ENCODE measurements at regions not wholly inside any gene's neighbourhood (a gene's known extent, or its start where the extent isn't known, plus 50 kb on each side); places are given as distances from the start of the nearest gene placed in this dataset.

DNA sequence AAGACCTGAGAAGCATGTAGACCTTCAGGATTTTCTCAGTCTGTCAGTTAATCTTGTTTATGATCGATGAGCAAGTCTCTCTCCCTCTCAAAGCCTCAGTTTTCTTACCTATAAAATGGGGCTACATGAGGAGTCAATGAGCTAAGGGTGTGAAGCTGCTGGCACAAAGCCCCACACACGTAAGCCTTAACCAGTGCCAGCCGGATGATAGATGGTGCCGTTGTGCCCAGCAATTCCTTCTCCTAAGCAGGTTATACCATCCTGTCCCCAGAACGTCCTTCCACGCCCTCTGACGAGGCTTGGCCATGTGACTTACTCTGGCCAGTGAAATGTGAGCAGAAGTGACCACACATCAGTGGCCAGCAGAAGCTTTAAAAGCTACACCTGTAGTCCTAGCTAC, 179.0 kb downstream of the C9orf50 start:
- no peak overlapping the region for H2BK120ac ChIP-seq (ENCODE audit: low read depth, low read length)

More for the DNA sequence above, 179.0 kb downstream of the C9orf50 start:
- no peak overlapping the region for H3K18ac ChIP-seq (ENCODE audit: low read depth, low read length)
- H4K20me1 ChIP-seq (ENCODE audit: insufficient read depth, low read length), result no peaks in the 10 kb centered on the region
- BruUV-seq (replicated peaks), result no TSS peak
- H3K36me3 ChIP-seq (ENCODE audit: control insufficient read depth, insufficient read depth, low read length), result no peaks in the 10 kb centered on the region
- CTCF ChIA-PET, result no interaction called here
- DNase-seq (no peak), ATAC-seq (ENCODE audit: low read depth) (no peak)
- no peaks in the 10 kb centered on the region for H3K79me1 ChIP-seq (ENCODE audit: low read depth in 1 of 2, low read length in 2 of 2)
- no peak overlapping the region for H4K8ac ChIP-seq (ENCODE audit: low read depth in 2 of 2, low read length in 2 of 2)
- peaks cover 7% of the 10 kb centered on the region; the same call in 1 of the 2 replicates for H3K4me1 ChIP-seq (ENCODE audit: control insufficient read depth, insufficient read depth, low read length)
- H3K14ac ChIP-seq (replicated peaks; ENCODE audit: low read depth, low read length), result no peak overlapping the region
- H2AK5ac ChIP-seq (ENCODE audit: low read depth, low read length), result 0 out of 2 replicates have a peak overlapping the region, but pooled peaks have one; percentile 4
- H3K4me3 ChIP-seq (ENCODE audit: insufficient read depth, low read depth, low read length), result no peak overlapping the region
- no peak overlapping the region for H2AK9ac ChIP-seq (replicated peaks; ENCODE audit: low read depth, low read length, poor library complexity)
- H3K56ac ChIP-seq (ENCODE audit: extremely low read depth, insufficient read depth, low read length), result no peak overlapping the region
- TF ChIP-seq MAZ (IDR thresholded peaks at IDR 0.05; ENCODE audit: borderline replicate concordance, low read depth, low read length) (no peak), MXI1 (IDR thresholded peaks at IDR 0.05; ENCODE audit: borderline replicate concordance, low read depth, low read length) (no peak), FOS (IDR thresholded peaks at IDR 0.05; ENCODE audit: low read depth, low read length) (no peak), CTCF (conservative IDR thresholded peaks at IDR 0.05; ENCODE audit: low read depth, low read length) (no peak), NFE2L2 (IDR thresholded peaks at IDR 0.05; ENCODE audit: low read depth, low read length) (no peak), CEBPB (IDR thresholded peaks at IDR 0.05; ENCODE audit: low read depth, low read length) (no peak), RFX5 (IDR thresholded peaks at IDR 0.05; ENCODE audit: low read depth, low read length) (no peak), POLR2A (IDR thresholded peaks at IDR 0.05; ENCODE audit: low read depth, low read length) (no peak), BHLHE40 (IDR thresholded peaks at IDR 0.05; ENCODE audit: low read depth, low read length) (no peak), CHD1 (IDR thresholded peaks at IDR 0.05; ENCODE audit: low read depth, low read length) (no peak), MAFK (IDR thresholded peaks at IDR 0.05; ENCODE audit: low read depth, low read length) (no peak), RAD21 (IDR thresholded peaks at IDR 0.05; ENCODE audit: low read length) (no peak), RCOR1 (IDR thresholded peaks at IDR 0.05; ENCODE audit: insufficient replicate concordance, low read length) (no peak), SMC3 (IDR thresholded peaks at IDR 0.05; ENCODE audit: low read depth, low read length) (no peak)
- TF ChIP-seq, protein P1, sequence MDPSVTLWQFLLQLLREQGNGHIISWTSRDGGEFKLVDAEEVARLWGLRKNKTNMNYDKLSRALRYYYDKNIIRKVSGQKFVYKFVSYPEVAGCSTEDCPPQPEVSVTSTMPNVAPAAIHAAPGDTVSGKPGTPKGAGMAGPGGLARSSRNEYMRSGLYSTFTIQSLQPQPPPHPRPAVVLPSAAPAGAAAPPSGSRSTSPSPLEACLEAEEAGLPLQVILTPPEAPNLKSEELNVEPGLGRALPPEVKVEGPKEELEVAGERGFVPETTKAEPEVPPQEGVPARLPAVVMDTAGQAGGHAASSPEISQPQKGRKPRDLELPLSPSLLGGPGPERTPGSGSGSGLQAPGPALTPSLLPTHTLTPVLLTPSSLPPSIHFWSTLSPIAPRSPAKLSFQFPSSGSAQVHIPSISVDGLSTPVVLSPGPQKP (IDR thresholded peaks at IDR 0.05; ENCODE audit: borderline replicate concordance, low read depth, low read length), result no peak
- TF ChIP-seq, protein P2, sequence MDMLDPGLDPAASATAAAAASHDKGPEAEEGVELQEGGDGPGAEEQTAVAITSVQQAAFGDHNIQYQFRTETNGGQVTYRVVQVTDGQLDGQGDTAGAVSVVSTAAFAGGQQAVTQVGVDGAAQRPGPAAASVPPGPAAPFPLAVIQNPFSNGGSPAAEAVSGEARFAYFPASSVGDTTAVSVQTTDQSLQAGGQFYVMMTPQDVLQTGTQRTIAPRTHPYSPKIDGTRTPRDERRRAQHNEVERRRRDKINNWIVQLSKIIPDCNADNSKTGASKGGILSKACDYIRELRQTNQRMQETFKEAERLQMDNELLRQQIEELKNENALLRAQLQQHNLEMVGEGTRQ (IDR thresholded peaks at IDR 0.05; ENCODE audit: low read depth, low read length), result no peak
- no peak overlapping the region for H4K91ac ChIP-seq (ENCODE audit: insufficient read depth, low read depth, low read length)
- no peak overlapping the region for H3K9ac ChIP-seq (ENCODE audit: low read depth, low read length)
- H3K27ac ChIP-seq (ENCODE audit: insufficient read depth, low read length), result no peak overlapping the region
- H3K9me3 ChIP-seq (ENCODE audit: control insufficient read depth, insufficient read depth, low read length), result peaks cover 3% of the 10 kb centered on the region; the same call in 1 of the 2 replicates
- 80% methylated on average over 1 of the region's 7 CpGs; no CpG with 5 or more reads in 1 of the 2 experiments for WGBS, 2 experiments (ENCODE audit: extremely low coverage in 2 of 2, insufficient read length in 1 of 2)
- intact Hi-C loops (cut with micrococcal nuclease) (no loop called here), dilution Hi-C loops (cut with HindIII; ENCODE audit: low sequenced_read_pairs, unreplicated experiment) (no loop called here), in situ Hi-C loops (cut with MboI; ENCODE audit: low sequenced_read_pairs) (no loop called here)
- POLR2A ChIA-PET (ENCODE audit: unreplicated experiment), result no interaction called here
- no peak overlapping the region for H3K4me2 ChIP-seq (ENCODE audit: low read depth, low read length)
- H4K5ac ChIP-seq (ENCODE audit: low read depth, low read length), result no peak overlapping the region
- no peak overlapping the region for H2BK15ac ChIP-seq (ENCODE audit: low read depth, low read length)
- H3K9me1 ChIP-seq (ENCODE audit: insufficient read depth, low read length), result no peaks in the 10 kb centered on the region
- H3K23ac ChIP-seq (ENCODE audit: low read depth, low read length), result no peak overlapping the region
- no peak overlapping the region for H3K4ac ChIP-seq (ENCODE audit: low read depth, low read length)
- no peak overlapping the region for H2AFZ ChIP-seq (replicated peaks; ENCODE audit: low read length, poor library complexity)
- no peak overlapping the region for H2BK20ac ChIP-seq (ENCODE audit: low read depth, low read length)
- peaks cover 10% of the 10 kb centered on the region; the same call in 1 of the 2 replicates for H3K27me3 ChIP-seq (ENCODE audit: control insufficient read depth, insufficient read depth, low read length)
- H2BK5ac ChIP-seq (ENCODE audit: low read depth, low read length, poor library complexity, severe bottlenecking), result no peak overlapping the region
